ENCODE measurements at regions not wholly inside any gene's neighbourhood (a gene's known extent, or its start where the extent isn't known, plus 50 kb on each side); places are given as distances from the start of the nearest gene placed in this dataset.

DNA sequence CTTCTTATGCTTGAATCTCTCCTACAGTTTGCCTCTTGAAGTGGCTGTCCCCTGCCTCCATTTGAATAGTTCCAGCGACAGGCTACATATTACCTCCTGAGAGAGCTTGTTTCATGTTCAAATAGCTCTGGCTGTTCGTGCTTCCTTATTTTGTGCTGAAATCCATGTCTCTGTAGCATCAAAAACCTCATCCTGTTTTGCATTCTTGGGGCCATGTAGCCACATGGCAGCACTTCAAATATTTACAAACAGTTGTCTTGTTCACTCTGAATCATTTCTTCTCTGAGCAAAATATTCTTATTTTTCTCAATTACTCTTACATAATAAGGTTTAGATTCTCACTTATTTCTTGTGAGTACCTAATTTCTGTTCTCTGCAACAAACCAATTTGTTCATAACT lies 1243.1 kb upstream of the NXPH2 start:
- no peaks in the 10 kb centered on the region for H3K27me3 ChIP-seq
- no peaks in the 10 kb centered on the region for H3K9me3 ChIP-seq (replicated peaks)
- H3K4me1 ChIP-seq: no peaks in the 10 kb centered on the region
- no peak for DNase-seq
- no peaks in the 10 kb centered on the region for H3K36me3 ChIP-seq
- no peak overlapping the region for H3K27ac ChIP-seq
- no peak overlapping the region for H3K4me3 ChIP-seq

DNA sequence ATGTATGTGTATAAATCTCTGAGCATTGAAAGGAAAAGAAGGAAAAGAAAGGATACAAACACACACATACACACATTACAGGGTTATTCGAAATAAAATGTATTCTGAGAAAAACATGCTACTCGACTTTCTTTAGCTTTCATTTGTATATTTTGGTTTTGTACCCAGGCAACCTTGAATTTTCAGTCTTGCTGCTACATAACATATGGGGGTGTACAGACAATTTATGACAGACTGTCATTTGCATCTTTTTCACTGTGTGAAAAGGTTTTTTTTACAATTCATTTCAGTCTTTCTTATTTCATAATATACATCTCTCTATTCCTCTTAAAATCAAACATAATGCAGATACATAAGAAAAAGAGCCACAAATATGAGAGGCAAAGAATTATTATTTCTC lies 1238.4 kb upstream of the NXPH2 start:
- no peaks in the 10 kb centered on the region for H3K9me3 ChIP-seq (replicated peaks)
- H3K27me3 ChIP-seq: no peaks in the 10 kb centered on the region
- no peak overlapping the region for H3K27ac ChIP-seq
- H3K36me3 ChIP-seq: no peaks in the 10 kb centered on the region
- no peak for DNase-seq
- no peak overlapping the region for H3K4me3 ChIP-seq
- no peaks in the 10 kb centered on the region for H3K4me1 ChIP-seq

DNA sequence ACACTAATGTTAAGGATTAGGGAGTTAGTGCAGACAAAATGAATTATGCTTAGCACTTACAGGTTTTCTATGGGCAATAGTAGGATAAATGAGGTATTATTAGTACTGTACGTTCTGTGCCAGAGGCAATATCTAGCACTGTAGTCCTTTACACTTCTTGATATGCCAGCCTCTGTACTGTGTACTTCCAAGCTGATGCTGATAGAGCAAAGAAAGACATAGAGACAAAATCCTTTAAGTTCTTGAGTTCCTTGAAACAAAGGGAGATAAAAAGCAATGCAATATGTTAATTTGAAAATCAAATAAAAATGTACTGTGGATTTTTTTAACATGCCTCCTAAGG lies 1234.0 kb upstream of the NXPH2 start:
- no peak for DNase-seq
- Histone ChIP-seq H3K4me3 (no peak overlapping the region), H3K9me3 (replicated peaks) (no peaks in the 10 kb centered on the region), H3K4me1 (no peaks in the 10 kb centered on the region), H3K27ac (no peak overlapping the region), H3K27me3 (no peaks in the 10 kb centered on the region), H3K36me3 (no peaks in the 10 kb centered on the region)

DNA sequence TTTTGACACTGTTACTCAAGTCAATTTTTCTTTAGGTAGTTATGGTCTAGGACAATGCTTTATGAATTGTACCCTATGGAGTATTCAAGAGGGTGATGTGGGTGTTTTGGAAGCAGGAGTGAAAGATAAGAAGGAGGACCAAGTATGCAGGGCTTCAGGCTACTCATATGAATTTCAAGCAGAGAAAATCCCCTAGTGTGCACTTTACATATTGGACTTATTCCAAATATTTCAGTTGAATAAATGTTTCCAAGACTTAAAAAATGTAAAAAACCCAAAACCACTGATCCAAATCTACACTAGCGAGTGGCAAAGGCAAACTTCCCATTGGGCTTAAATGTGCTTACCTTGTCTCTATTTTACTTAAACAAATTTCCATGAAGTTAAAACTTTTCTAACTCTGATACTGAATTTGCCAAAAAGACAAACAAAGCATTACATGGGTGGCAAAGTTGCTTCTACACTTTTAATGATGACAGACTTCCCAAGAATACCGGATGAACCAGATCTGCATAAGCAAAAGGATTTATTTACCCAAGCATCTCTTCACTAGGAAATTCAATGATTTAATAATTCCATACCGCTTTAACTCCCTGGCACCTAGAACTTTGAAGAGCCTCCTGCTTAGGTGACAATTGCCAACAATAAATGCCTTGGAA lies 1233.5 kb upstream of the NXPH2 start:
- H3K9me3 ChIP-seq (replicated peaks): no peaks in the 10 kb centered on the region
- H3K4me3 ChIP-seq: no peak overlapping the region
- no peak for DNase-seq
- no peaks in the 10 kb centered on the region for H3K36me3 ChIP-seq
- H3K27ac ChIP-seq: no peak overlapping the region
- no peaks in the 10 kb centered on the region for H3K27me3 ChIP-seq
- no peaks in the 10 kb centered on the region for H3K4me1 ChIP-seq

DNA sequence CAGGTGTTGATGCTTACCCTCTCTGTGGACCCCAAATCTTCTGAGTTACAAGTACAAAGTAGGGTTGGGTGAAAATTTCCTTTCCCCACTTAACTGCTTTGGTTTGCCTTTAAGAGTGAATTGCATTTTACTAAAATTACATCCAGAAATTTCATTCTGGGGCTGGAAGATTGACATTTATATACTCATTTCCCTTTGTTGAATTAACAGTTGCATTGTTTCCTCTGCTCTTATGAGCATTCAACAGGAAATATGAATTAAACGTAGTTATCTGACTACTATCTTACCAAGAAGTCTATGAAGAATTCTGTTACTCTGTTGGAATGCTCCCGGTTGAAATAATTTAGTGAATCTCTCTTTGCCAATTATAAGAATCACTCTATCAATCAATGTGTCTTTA lies 1231.1 kb upstream of the NXPH2 start:
- Histone ChIP-seq H3K9me3 (replicated peaks) (no peaks in the 10 kb centered on the region), H3K27me3 (no peaks in the 10 kb centered on the region), H3K27ac (no peak overlapping the region), H3K4me1 (no peaks in the 10 kb centered on the region), H3K36me3 (no peaks in the 10 kb centered on the region), H3K4me3 (no peak overlapping the region)
- DNase-seq: no peak

DNA sequence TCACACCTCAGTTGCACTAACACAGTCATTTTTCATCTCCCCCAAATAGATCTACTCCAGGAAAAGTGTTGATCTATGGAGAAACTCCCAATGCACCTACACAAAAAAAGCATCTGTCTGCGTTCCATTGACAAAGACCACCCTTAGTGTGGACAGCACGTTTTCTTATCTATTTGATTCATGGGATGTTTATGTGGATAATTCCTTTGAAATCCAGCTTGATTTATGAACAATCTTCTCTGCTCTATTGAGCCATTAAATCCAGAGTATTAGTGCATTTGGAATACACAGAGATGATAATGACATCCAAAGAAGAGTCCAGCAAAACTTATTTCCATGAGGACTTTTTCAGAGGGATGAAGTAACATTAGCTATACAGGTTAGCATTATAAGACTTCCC lies 1221.9 kb upstream of the NXPH2 start:
- no peaks in the 10 kb centered on the region for H3K36me3 ChIP-seq
- no peaks in the 10 kb centered on the region for H3K9me3 ChIP-seq (replicated peaks)
- no peak for DNase-seq
- H3K27me3 ChIP-seq: no peaks in the 10 kb centered on the region
- no peaks in the 10 kb centered on the region for H3K4me1 ChIP-seq
- H3K27ac ChIP-seq: no peak overlapping the region
- H3K4me3 ChIP-seq: no peak overlapping the region

DNA sequence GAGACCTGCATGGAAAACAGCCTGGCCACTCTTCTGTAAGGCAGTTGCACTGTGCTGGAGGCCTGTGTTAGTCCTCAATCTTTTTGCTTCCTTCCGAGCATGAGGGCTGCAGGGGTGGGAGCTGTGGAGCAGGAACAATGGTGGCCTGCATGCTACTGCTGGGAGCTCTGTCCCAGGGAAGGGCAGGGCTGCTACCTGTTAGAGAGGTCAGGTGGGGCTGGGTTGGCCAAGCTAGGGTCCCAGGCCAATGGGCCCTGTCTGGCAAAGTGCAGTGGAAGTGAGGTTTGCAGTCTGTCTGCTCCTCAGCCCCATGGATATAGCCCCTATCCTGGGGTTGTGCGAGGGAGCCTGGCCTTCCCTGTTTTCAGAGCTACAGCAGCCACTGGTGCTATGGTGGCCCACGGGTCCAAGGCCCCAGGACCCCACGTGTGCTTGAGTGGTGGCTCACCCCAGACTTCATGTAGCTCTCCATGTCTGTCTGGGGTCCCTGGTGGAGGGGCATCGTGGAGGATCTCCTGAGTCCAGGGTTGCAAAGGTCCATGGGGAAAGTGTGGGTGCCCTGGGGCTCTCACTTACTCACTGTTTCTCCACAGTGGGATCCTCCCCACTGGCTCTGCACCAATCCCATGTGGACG lies 1212.6 kb upstream of the NXPH2 start:
- no peaks in the 10 kb centered on the region for H3K36me3 ChIP-seq

DNA sequence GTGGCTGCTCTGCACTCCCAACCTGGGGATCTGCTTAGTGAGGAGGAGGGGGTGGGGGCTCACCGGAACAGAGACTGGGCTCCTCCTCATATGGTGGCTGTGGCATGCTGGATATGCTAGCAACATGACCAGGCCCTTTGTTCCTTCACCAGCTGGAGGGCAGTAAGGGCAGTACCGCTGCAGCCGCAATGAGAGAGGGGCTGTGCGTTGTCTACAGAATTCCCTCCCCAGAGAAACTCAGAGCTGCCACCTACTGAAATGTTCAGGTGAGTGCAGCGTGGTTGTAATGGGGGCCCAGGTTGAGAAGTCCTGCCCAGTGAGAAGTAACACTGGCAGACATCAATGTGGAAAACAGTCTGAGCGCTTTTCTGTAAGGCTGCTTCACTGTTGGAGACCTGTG lies 1211.9 kb upstream of the NXPH2 start:
- DNase-seq: no peak
- H3K27me3 ChIP-seq: no peaks in the 10 kb centered on the region
- H3K36me3 ChIP-seq: no peaks in the 10 kb centered on the region
- H3K27ac ChIP-seq: no peak overlapping the region
- H3K4me3 ChIP-seq: no peak overlapping the region
- H3K4me1 ChIP-seq: no peaks in the 10 kb centered on the region
- H3K9me3 ChIP-seq (replicated peaks): no peaks in the 10 kb centered on the region

More for the DNA sequence above, 1212.6 kb upstream of the NXPH2 start:
- Histone ChIP-seq H3K9me3 (replicated peaks) (no peaks in the 10 kb centered on the region), H3K27me3 (no peaks in the 10 kb centered on the region), H3K4me1 (no peaks in the 10 kb centered on the region), H3K4me3 (no peak overlapping the region), H3K27ac (no peak overlapping the region)
- DNase-seq: no peak

DNA sequence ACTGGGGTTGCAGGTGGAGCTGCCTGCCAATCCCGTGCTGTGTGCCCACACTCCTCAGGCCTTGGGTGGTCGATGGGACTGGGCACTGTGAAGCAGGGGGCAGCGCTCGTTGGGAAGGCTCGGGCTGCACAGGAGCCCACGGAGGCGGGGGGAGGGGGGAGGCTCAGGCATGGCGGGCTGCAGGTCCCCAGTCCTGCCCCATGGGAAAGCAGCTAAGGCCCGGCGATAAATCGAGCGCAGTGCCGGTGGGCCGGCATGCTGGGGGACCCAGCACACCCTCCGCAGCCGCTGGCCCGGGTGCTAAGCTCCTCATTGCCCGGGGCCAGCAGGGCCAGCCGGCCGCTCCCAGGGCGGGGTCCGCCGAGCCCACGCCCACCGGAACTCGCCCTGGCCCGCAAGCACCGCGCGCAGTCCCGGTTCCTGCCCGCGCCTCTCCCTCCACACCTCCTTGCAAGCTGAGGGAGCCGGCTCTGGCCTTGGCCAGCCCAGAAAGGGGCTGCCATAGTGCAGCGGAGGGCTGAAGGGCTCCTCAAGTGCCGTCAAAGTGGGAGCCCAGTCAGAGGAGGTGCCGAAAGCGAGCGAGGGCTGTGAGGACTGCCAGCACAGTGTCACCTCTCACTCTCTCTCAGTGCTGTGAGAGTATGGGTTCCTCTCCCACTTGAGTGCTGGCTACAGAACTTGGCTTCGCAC lies 1210.6 kb upstream of the NXPH2 start:
- Histone ChIP-seq H3K4me1 (no peaks in the 10 kb centered on the region), H3K27me3 (no peaks in the 10 kb centered on the region), H3K4me3 (no peak overlapping the region), H3K9me3 (replicated peaks) (no peaks in the 10 kb centered on the region), H3K27ac (no peak overlapping the region), H3K36me3 (no peaks in the 10 kb centered on the region)
- DNase-seq: no peak

DNA sequence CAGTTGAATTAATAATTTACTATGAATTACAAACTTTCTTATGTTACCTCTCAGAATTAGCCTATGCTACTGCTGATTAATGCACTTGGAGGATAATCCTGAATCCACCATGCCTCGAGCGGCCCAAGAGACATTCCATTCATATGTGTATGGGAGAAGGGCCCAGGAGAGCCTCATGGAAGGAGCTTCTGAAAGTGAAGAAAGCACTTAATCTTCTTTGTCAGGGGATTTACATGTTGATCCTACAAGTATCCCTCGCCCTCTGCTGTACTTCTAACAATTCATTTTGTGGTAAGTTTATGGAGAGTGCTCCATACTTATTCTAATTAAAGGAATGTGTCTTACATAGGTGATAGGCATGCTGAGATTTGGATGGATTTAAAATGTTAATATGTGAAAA lies 1189.1 kb upstream of the NXPH2 start:
- no peaks in the 10 kb centered on the region for H3K9me3 ChIP-seq (replicated peaks)
- no peak for DNase-seq
- no peak overlapping the region for H3K4me3 ChIP-seq
- no peaks in the 10 kb centered on the region for H3K4me1 ChIP-seq
- no peaks in the 10 kb centered on the region for H3K36me3 ChIP-seq
- H3K27me3 ChIP-seq: no peaks in the 10 kb centered on the region
- no peak overlapping the region for H3K27ac ChIP-seq

DNA sequence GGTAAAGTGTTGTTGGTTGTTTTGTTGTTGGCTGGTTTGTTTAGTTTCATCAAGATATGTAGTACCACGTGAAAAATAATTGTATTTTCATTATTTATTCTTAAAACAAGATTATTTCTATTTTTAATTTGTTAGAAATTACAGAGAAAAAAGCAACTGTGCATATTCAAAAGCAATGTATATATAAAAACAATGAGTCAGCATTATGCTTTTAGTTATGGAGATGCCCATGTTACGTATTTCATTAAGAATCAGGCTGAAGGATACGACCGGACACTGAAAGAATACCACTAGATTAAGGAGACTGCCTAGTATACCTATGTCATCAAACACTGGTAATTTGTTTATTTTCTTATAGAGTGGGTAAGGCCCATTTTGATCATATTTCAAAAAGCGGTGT lies 1188.4 kb upstream of the NXPH2 start:
- H3K36me3 ChIP-seq: no peaks in the 10 kb centered on the region
- no peaks in the 10 kb centered on the region for H3K9me3 ChIP-seq (replicated peaks)
- no peak overlapping the region for H3K27ac ChIP-seq
- H3K4me3 ChIP-seq: no peak overlapping the region
- H3K27me3 ChIP-seq: no peaks in the 10 kb centered on the region
- no peaks in the 10 kb centered on the region for H3K4me1 ChIP-seq
- no peak for DNase-seq

DNA sequence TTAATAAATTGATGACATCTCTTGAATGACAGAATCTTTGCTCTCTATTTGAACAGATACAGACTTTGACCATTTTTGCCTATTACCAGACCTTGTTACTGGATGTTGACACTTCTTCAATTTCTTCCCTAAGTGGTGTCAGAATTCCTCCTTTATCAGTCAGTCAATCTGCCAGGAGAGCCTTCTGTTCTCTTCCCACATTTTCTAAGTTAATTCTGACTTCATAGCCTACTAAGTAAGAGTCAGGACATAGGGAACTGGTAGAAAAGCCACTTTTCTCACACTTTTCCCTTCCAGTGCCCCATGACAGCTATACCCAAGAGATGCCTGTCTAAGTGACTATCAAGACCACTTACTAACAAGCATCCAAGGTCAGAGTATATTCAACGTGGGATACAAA lies 1187.5 kb upstream of the NXPH2 start:
- H3K9me3 ChIP-seq (replicated peaks): no peaks in the 10 kb centered on the region
- no peaks in the 10 kb centered on the region for H3K4me1 ChIP-seq
- H3K36me3 ChIP-seq: no peaks in the 10 kb centered on the region
- no peak overlapping the region for H3K27ac ChIP-seq
- no peak for DNase-seq
- no peak overlapping the region for H3K4me3 ChIP-seq
- no peaks in the 10 kb centered on the region for H3K27me3 ChIP-seq

DNA sequence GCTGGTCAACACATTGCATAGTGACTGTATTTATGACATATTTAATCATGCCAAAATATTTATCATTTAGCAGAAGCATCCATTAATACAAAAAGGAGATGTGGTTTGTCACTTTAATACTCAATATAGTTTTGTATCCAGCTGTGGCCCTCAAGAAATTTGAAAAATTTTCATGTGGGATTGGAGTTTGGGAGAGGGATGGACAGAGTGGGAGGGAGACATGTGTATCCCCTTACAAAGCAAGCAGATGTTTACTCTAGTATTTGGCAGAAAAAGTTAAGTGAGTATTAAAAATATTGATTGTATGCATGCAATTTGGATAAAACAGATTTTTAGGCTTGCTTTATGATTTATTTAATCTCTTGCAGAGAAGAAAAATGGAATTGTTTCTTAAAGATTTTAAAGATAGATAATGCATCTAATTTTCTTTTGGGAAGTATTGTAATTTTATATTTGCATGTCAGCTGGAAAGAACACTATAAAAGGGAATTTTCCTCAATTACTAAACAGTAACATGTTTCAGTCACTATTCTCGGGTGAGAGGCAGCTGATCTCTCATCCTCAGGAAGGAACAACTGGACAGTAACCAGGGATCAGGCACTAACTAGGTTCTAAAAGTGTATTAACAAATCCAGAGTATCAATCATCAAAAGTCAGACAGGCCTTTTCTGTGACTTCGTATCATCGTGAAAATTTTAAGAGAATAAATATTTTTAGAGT lies 1184.7 kb upstream of the NXPH2 start:
- no peak for DNase-seq
- Histone ChIP-seq H3K4me3 (no peak overlapping the region), H3K27ac (no peak overlapping the region), H3K27me3 (no peaks in the 10 kb centered on the region), H3K36me3 (no peaks in the 10 kb centered on the region), H3K9me3 (replicated peaks) (no peaks in the 10 kb centered on the region), H3K4me1 (no peaks in the 10 kb centered on the region)

DNA sequence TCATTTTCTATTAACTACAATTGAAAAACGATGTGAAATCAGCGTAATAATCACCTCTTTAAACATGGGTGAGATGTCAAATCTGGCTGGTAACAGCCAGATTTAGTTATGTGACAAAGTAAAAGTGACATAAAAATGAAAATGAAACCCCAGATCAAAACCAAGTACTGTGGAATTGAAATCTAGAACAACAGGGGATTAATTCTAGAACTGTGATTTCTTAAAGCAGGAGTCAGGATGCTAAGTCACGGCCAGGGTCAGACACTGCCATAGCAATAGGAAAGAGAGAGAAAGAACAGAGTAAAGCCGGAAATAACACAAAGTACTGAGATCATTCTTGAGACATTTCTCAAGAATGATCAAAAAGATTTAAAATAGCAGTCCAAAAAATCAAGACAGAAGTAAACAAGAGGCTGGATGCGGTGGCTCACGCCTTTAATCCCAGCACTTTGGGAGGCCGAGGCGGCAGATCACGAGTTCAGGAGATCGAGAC lies 1183.7 kb upstream of the NXPH2 start:
- Histone ChIP-seq H3K27ac (no peak overlapping the region), H3K36me3 (no peaks in the 10 kb centered on the region), H3K9me3 (replicated peaks) (no peaks in the 10 kb centered on the region), H3K4me3 (no peak overlapping the region), H3K4me1 (no peaks in the 10 kb centered on the region), H3K27me3 (no peaks in the 10 kb centered on the region)
- DNase-seq: no peak

DNA sequence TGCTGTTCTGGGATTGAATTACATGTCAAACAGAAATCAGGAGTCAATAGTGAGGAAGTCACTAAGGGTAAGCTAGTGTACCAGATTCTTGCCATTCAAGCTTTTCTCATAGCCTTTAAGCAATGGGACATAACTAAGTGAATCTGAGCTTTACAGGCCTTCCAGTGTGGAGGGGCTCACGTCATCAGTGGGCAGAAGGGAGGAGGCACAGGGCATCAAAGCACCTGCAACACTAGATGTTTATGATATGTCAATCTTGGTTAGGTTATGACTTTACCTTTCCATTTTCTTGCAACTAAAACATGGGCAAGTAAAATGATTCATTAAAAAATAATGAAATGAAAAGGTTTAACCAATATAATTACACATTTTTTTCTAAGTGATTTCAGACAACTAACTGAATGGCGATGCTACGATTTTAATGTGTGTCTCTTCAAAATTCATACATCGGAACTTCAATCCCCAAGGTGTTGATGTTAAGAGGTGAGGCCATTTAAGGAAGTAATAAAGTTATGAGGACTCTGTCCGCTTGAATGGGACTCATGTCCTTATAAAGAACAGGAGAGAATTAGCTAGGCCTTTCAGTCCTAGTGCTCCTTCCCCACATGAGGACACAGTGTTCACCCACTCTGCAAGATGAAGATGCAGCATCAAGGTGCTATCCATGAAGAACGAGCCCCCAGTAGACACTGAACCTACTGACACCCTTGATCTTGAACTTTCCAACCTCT lies 1169.2 kb upstream of the NXPH2 start:
- no peaks in the 10 kb centered on the region for H3K27me3 ChIP-seq
- H3K4me1 ChIP-seq: no peaks in the 10 kb centered on the region
- H3K4me3 ChIP-seq: no peak overlapping the region
- no peaks in the 10 kb centered on the region for H3K36me3 ChIP-seq
- DNase-seq: no peak
- H3K9me3 ChIP-seq (replicated peaks): no peaks in the 10 kb centered on the region
- no peak overlapping the region for H3K27ac ChIP-seq

All from SJCRH30 (cell line).